ENCODE measurements at regions not wholly inside any gene's neighbourhood (a gene's known extent, or its start where the extent isn't known, plus 50 kb on each side); places are given as distances from the start of the nearest gene placed in this dataset.
"Not testable (repeated sequence)": the region's sequence is repeated elsewhere in the genome, so short reads cannot be mapped to it uniquely, and the experiment has no call there.

DNA sequence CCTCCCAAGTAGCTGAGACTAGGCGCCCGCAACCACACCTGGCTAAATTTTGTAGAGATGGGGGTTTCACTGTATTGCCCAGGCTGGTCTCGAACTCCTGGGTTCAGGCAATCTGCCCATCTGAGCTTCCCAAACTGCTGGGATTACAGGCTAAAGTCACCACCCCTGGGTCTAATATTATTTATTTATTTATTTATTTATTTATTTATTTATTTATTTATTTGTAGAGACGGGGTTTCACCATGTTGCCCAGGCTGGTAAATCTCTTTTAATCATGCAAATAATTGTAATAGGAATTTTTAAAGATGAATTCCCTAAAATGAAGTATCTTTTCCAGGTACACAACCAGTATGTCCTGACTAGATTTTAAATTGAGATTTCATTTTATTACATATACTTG is 761.8 kb downstream of the TRAM1L1 start:
- Histone ChIP-seq H3K4me3 (ENCODE audit: low read length) (no peak overlapping the region), H3K9ac (ENCODE audit: low read depth, low read length) (no peak overlapping the region), H3K4me2 (ENCODE audit: low read length) (no peak overlapping the region), H3K36me3 (ENCODE audit: insufficient read depth, low read length) (no peaks in the 10 kb centered on the region), H3K4me1 (ENCODE audit: control insufficient read depth, insufficient read depth, low read length) (no peaks in the 10 kb centered on the region), H3K9me3 (replicated peaks; ENCODE audit: low read length) (no peaks in the 10 kb centered on the region), H3K27me3 (ENCODE audit: control insufficient read depth, insufficient read depth, low read length) (no peaks in the 10 kb centered on the region)

GRCh38 chr4:116321471-116321870 is 763.9 kb downstream of the TRAM1L1 start:
- H3K27me3 ChIP-seq (ENCODE audit: control insufficient read depth, insufficient read depth, low read length): no peaks in the 10 kb centered on the region
- no peak overlapping the region for H3K4me2 ChIP-seq (ENCODE audit: low read length)
- H3K4me1 ChIP-seq (ENCODE audit: control insufficient read depth, insufficient read depth, low read length): no peaks in the 10 kb centered on the region
- H3K9ac ChIP-seq (ENCODE audit: low read depth, low read length): no peak overlapping the region
- H3K9me3 ChIP-seq (replicated peaks; ENCODE audit: low read length): no peaks in the 10 kb centered on the region
- H3K4me3 ChIP-seq (ENCODE audit: low read length): no peak overlapping the region
- H3K36me3 ChIP-seq (ENCODE audit: insufficient read depth, low read length): no peaks in the 10 kb centered on the region

GRCh38 chr4:116320859-116321258 is 764.5 kb downstream of the TRAM1L1 start:
- Histone ChIP-seq H3K4me3 (ENCODE audit: low read length) (no peak overlapping the region), H3K4me2 (ENCODE audit: low read length) (no peak overlapping the region), H3K9ac (ENCODE audit: low read depth, low read length) (no peak overlapping the region), H3K9me3 (replicated peaks; ENCODE audit: low read length) (no peaks in the 10 kb centered on the region), H3K36me3 (ENCODE audit: insufficient read depth, low read length) (no peaks in the 10 kb centered on the region), H3K27me3 (ENCODE audit: control insufficient read depth, insufficient read depth, low read length) (no peaks in the 10 kb centered on the region), H3K4me1 (ENCODE audit: control insufficient read depth, insufficient read depth, low read length) (no peaks in the 10 kb centered on the region)

DNA sequence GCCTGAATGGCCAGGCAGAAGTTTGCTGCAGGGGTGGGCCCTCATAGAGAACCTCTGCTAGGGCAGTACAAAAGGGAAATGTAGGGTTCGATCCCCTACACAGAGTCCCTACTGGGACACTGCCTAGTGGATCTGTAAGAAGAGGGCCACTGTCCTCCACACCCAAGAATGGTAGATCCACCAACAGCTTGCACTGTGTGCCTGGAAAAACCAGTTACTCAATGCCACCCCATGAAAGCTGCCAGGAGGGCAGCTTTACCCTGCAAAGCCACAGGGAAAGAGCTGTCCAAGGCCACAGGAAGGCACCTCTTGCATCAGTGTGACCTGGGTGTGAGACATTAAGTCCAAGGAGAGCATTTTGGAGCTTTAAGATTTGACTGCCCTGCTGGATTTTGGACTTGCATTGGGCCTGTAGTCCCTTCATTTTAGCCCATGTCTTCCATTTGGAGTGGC is 781.6 kb downstream of the TRAM1L1 start:
- H3K9me3 ChIP-seq (replicated peaks; ENCODE audit: low read length): no peaks in the 10 kb centered on the region
- no peaks in the 10 kb centered on the region for H3K36me3 ChIP-seq (ENCODE audit: insufficient read depth, low read length)

DNA sequence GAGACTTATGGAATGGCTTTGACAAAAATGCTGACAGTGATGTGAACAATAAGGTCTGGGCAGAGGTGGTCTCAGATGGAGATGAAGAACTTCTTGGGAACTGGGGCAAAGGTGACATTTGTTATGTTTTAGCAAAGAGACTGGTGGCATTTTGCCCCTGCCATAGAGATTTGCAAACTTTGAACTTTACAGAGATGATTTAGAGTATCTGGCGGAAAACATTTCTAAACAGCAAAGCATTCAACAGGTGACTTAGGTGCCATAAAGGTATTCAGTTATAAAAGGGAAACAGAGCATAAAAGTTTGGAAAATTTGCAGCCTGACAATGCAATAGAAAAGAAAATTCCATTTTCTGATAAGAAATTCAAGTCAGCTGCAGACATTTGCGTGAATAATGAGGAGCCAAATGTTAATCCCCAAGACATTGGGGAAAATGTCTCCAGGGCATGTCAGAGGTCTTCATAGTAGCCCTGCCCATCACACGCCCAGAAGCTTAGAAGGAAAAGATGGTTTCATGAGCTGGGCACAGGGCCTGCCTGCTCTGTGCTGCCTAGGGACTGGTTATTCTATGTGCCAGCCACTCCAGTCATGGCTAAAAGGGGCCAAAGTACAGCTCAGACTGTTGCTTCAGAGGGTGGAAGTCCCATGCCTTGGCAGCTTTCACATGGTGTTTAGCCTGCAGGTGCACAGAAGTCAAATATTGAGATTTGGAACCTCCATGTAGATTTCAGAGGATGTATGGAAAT is 782.2 kb downstream of the TRAM1L1 start:
- H3K4me1 ChIP-seq (ENCODE audit: control insufficient read depth, insufficient read depth, low read length): no peaks in the 10 kb centered on the region
- H3K4me2 ChIP-seq (ENCODE audit: low read length): no peak overlapping the region
- H3K36me3 ChIP-seq (ENCODE audit: insufficient read depth, low read length): no peaks in the 10 kb centered on the region
- no peaks in the 10 kb centered on the region for H3K27me3 ChIP-seq (ENCODE audit: control insufficient read depth, insufficient read depth, low read length)
- no peak overlapping the region for H3K4me3 ChIP-seq (ENCODE audit: low read length)
- H3K9ac ChIP-seq (ENCODE audit: low read depth, low read length): no peak overlapping the region
- H3K9me3 ChIP-seq (replicated peaks; ENCODE audit: low read length): no peaks in the 10 kb centered on the region

More for the DNA sequence above, 781.6 kb downstream of the TRAM1L1 start:
- no peaks in the 10 kb centered on the region for H3K4me1 ChIP-seq (ENCODE audit: control insufficient read depth, insufficient read depth, low read length)
- H3K27me3 ChIP-seq (ENCODE audit: control insufficient read depth, insufficient read depth, low read length): no peaks in the 10 kb centered on the region
- H3K4me3 ChIP-seq (ENCODE audit: low read length): no peak overlapping the region
- no peak overlapping the region for H3K9ac ChIP-seq (ENCODE audit: low read depth, low read length)
- H3K4me2 ChIP-seq (ENCODE audit: low read length): no peak overlapping the region

DNA sequence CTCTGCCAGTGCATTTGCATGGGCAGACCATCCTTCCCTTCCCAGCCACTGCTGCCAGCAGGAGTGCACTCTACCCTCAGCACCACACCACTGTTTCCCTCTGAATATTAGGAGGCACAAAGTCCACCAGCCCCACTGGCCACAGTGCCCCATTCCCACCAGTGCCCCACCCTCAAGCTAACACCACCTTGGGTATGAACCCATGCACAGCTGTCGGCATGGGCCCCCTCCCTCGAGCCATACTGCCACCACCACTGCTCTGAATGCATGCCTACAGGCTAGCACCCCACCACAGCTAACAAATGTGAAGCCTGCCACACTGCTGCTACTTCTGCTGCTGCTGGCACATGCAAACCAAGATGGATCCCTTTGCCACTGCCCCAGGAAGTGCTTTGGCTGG is 810.4 kb downstream of the TRAM1L1 start:
- Histone ChIP-seq H3K36me3 (ENCODE audit: insufficient read depth, low read length) (no peaks in the 10 kb centered on the region), H3K9me3 (replicated peaks; ENCODE audit: low read length) (peaks cover 7% of the 10 kb centered on the region), H3K4me1 (ENCODE audit: control insufficient read depth, insufficient read depth, low read length) (no peaks in the 10 kb centered on the region), H3K9ac (ENCODE audit: low read depth, low read length) (no peak overlapping the region), H3K4me3 (ENCODE audit: low read length) (no peak overlapping the region), H3K4me2 (ENCODE audit: low read length) (no peak overlapping the region), H3K27me3 (ENCODE audit: control insufficient read depth, insufficient read depth, low read length) (no peaks in the 10 kb centered on the region)

DNA sequence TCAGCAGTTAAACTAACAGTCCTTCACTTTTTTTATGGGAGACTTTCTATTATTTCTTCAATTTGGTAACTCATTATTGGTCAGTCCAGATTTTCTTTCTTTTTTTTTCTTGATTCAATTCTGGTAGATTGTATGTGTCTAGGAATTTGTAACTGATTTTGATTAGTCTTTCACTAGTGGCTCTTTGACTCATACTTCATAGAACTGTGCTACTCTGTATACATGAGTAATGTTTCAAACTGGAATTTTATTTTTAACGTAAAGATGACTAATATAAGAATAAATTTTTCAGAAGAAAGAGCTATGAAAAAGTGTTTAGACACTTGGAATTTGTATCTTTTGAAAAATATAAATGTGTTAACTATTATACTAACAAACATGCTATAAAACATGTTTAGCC is 813.0 kb downstream of the TRAM1L1 start:
- Histone ChIP-seq H3K27me3 (ENCODE audit: control insufficient read depth, insufficient read depth, low read length) (no peaks in the 10 kb centered on the region), H3K36me3 (ENCODE audit: insufficient read depth, low read length) (no peaks in the 10 kb centered on the region), H3K9me3 (replicated peaks; ENCODE audit: low read length) (peaks cover 10% of the 10 kb centered on the region)

GRCh38 chr4:116260931-116261330 is 824.4 kb downstream of the TRAM1L1 start:
- not testable (repeated sequence) for H3K4me1 ChIP-seq (ENCODE audit: control insufficient read depth, insufficient read depth, low read length); H3K4me2 ChIP-seq (ENCODE audit: low read length); H3K36me3 ChIP-seq (ENCODE audit: insufficient read depth, low read length); H3K4me3 ChIP-seq (ENCODE audit: low read length); H3K9ac ChIP-seq (ENCODE audit: low read depth, low read length); H3K9me3 ChIP-seq (replicated peaks; ENCODE audit: low read length); H3K27me3 ChIP-seq (ENCODE audit: control insufficient read depth, insufficient read depth, low read length)

More for the DNA sequence above, 813.0 kb downstream of the TRAM1L1 start:
- H3K4me1 ChIP-seq (ENCODE audit: control insufficient read depth, insufficient read depth, low read length): no peaks in the 10 kb centered on the region
- no peak overlapping the region for H3K9ac ChIP-seq (ENCODE audit: low read depth, low read length)
- no peak overlapping the region for H3K4me3 ChIP-seq (ENCODE audit: low read length)
- H3K4me2 ChIP-seq (ENCODE audit: low read length): no peak overlapping the region

GRCh38 chr4:116244771-116245170 is 840.6 kb downstream of the TRAM1L1 start:
- no peak overlapping the region for H3K4me2 ChIP-seq (ENCODE audit: low read length)
- no peaks in the 10 kb centered on the region for H3K4me1 ChIP-seq (ENCODE audit: control insufficient read depth, insufficient read depth, low read length)
- H3K27me3 ChIP-seq (ENCODE audit: control insufficient read depth, insufficient read depth, low read length): no peaks in the 10 kb centered on the region
- peaks cover 10% of the 10 kb centered on the region for H3K9me3 ChIP-seq (replicated peaks; ENCODE audit: low read length)
- no peaks in the 10 kb centered on the region for H3K36me3 ChIP-seq (ENCODE audit: insufficient read depth, low read length)
- no peak overlapping the region for H3K4me3 ChIP-seq (ENCODE audit: low read length)
- no peak overlapping the region for H3K9ac ChIP-seq (ENCODE audit: low read depth, low read length)

DNA sequence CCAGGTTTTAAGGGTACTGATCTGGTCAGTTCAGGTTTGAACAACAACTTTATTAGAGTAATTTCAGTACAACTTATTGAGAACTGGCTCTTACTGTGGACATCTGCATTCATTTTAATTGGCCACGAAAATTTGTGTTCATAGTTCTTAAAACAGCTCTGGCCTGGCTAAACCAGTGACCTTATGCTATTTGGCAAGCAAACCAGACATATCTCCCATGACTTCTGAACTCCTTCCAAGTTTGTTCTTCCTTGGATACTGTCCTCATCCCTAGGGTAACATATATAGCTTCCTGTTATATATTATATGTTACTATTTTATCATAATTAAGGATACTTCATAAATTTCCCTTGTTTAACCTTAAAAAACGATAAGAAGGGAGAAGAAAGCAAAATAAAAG is 841.9 kb downstream of the TRAM1L1 start:
- Histone ChIP-seq H3K9ac (ENCODE audit: low read depth, low read length) (no peak overlapping the region), H3K4me2 (ENCODE audit: low read length) (no peak overlapping the region), H3K27me3 (ENCODE audit: control insufficient read depth, insufficient read depth, low read length) (no peaks in the 10 kb centered on the region), H3K4me1 (ENCODE audit: control insufficient read depth, insufficient read depth, low read length) (no peaks in the 10 kb centered on the region), H3K4me3 (ENCODE audit: low read length) (no peak overlapping the region), H3K9me3 (replicated peaks; ENCODE audit: low read length) (peaks cover 10% of the 10 kb centered on the region), H3K36me3 (ENCODE audit: insufficient read depth, low read length) (no peaks in the 10 kb centered on the region)

GRCh38 chr4:116233971-116234370 is 851.4 kb downstream of the TRAM1L1 start:
- no peaks in the 10 kb centered on the region for H3K4me1 ChIP-seq (ENCODE audit: control insufficient read depth, insufficient read depth, low read length)
- H3K9me3 ChIP-seq (replicated peaks; ENCODE audit: low read length): no peaks in the 10 kb centered on the region
- no peak overlapping the region for H3K4me3 ChIP-seq (ENCODE audit: low read length)
- no peak overlapping the region for H3K9ac ChIP-seq (ENCODE audit: low read depth, low read length)
- H3K4me2 ChIP-seq (ENCODE audit: low read length): no peak overlapping the region
- H3K36me3 ChIP-seq (ENCODE audit: insufficient read depth, low read length): no peaks in the 10 kb centered on the region
- H3K27me3 ChIP-seq (ENCODE audit: control insufficient read depth, insufficient read depth, low read length): no peaks in the 10 kb centered on the region

GRCh38 chr4:116231999-116232398 is 853.4 kb downstream of the TRAM1L1 start:
- not testable (repeated sequence) for H3K4me3 ChIP-seq (ENCODE audit: low read length); H3K4me2 ChIP-seq (ENCODE audit: low read length); H3K9ac ChIP-seq (ENCODE audit: low read depth, low read length); H3K4me1 ChIP-seq (ENCODE audit: control insufficient read depth, insufficient read depth, low read length); H3K36me3 ChIP-seq (ENCODE audit: insufficient read depth, low read length); H3K9me3 ChIP-seq (replicated peaks; ENCODE audit: low read length); H3K27me3 ChIP-seq (ENCODE audit: control insufficient read depth, insufficient read depth, low read length)

Measured in skeletal muscle satellite cell (primary cell).